ENCODE measurements at regions not wholly inside any gene's neighbourhood (a gene's known extent, or its start where the extent isn't known, plus 50 kb on each side); places are given as distances from the start of the nearest gene placed in this dataset.

DNA sequence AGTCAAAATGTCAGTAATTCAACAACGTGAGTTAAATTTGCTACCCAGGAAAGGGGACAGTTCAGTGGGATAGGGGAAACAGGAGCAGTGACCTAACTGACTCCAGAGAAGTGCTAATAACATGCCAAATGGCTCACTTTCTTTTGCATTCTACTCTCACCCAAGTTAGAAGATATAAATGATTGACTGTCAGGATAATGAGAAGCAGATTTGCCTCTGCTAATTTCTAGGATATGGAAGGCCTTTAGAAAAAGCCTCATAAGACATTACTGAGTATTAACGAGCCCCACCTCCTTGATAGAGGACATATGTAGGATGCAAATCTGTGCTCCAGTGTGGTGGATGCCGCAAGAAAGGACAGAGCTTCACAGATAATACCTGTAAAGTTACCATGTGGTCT is 318.6 kb upstream of the NT5C1B start:
- no peak for TF ChIP-seq RAD21 (IDR thresholded peaks at IDR 0.05; ENCODE audit: low read depth)
- no peak for TF ChIP-seq ZBTB7A (IDR thresholded peaks at IDR 0.05; ENCODE audit: low read depth)
- TF ChIP-seq CEBPB (IDR thresholded peaks at IDR 0.05): no peak
- no peak for TF ChIP-seq REST (IDR thresholded peaks at IDR 0.05; ENCODE audit: low read depth)
- no peak for TF ChIP-seq EP300 (IDR thresholded peaks at IDR 0.05; ENCODE audit: borderline replicate concordance)
- TF ChIP-seq, protein P1, sequence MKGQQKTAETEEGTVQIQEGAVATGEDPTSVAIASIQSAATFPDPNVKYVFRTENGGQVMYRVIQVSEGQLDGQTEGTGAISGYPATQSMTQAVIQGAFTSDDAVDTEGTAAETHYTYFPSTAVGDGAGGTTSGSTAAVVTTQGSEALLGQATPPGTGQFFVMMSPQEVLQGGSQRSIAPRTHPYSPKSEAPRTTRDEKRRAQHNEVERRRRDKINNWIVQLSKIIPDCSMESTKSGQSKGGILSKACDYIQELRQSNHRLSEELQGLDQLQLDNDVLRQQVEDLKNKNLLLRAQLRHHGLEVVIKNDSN (IDR thresholded peaks at IDR 0.05): no peak
- no peak for TF ChIP-seq TEAD4 (IDR thresholded peaks at IDR 0.05)
- TF ChIP-seq EGR1 (IDR thresholded peaks at IDR 0.05): no peak
- TF ChIP-seq MAX (IDR thresholded peaks at IDR 0.05): no peak

- no peak for TF ChIP-seq TAF1 (IDR thresholded peaks at IDR 0.05; ENCODE audit: low read depth)
- TF ChIP-seq CEBPB (IDR thresholded peaks at IDR 0.05): no peak
- no peak for TF ChIP-seq MAX (IDR thresholded peaks at IDR 0.05)
- TF ChIP-seq, protein P1 (IDR thresholded peaks at IDR 0.05): no peak
- TF ChIP-seq CREB1 (IDR thresholded peaks at IDR 0.05; ENCODE audit: low read depth): no peak
Observed at GRCh38 chr2:18907508-18907907, 318.1 kb upstream of the NT5C1B start.

- TF ChIP-seq TCF12 (IDR thresholded peaks at IDR 0.05; ENCODE audit: low read depth) (no peak), TEAD4 (IDR thresholded peaks at IDR 0.05) (no peak), FOXM1 (IDR thresholded peaks at IDR 0.05; ENCODE audit: borderline replicate concordance, low read depth) (no peak), TAF1 (IDR thresholded peaks at IDR 0.05; ENCODE audit: low read depth) (no peak), EGR1 (IDR thresholded peaks at IDR 0.05) (no peak), REST (IDR thresholded peaks at IDR 0.05; ENCODE audit: low read depth) (no peak), CREB1 (IDR thresholded peaks at IDR 0.05; ENCODE audit: low read depth) (no peak), MAX (IDR thresholded peaks at IDR 0.05) (no peak), ZBTB7A (IDR thresholded peaks at IDR 0.05; ENCODE audit: low read depth) (no peak), NFIC (IDR thresholded peaks at IDR 0.05) (no peak), CEBPB (IDR thresholded peaks at IDR 0.05) (no peak), YY1 (IDR thresholded peaks at IDR 0.05; ENCODE audit: low read depth) (no peak), EP300 (IDR thresholded peaks at IDR 0.05; ENCODE audit: borderline replicate concordance) (no peak), RAD21 (IDR thresholded peaks at IDR 0.05; ENCODE audit: low read depth) (no peak)
- TF ChIP-seq, protein P1 (IDR thresholded peaks at IDR 0.05): no peak
Observed at GRCh38 chr2:18903750-18904149, 314.4 kb upstream of the NT5C1B start.

DNA sequence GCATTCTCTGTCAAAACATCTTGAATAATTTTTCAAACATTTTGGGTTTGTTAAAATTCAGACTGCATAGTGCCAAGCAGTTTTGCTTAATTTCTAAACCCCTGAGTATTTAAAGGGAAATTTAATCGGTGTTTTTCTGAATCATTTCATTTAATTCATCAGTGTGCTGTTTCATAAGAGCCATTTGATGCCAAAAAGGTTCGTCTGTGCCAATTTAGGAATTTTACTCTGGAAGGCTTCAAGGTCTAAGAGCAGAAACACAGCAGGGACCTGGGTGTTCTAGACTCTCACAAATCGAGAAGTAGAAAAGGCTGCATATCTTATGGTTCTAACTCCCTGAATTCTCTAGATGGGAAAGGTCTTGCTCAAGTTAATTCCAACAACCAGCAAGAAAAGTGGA is 311.9 kb upstream of the NT5C1B start:
- TF ChIP-seq CREB1 (IDR thresholded peaks at IDR 0.05; ENCODE audit: low read depth): no peak
- TF ChIP-seq ZBTB7A (IDR thresholded peaks at IDR 0.05; ENCODE audit: low read depth): no peak
- no peak for TF ChIP-seq EGR1 (IDR thresholded peaks at IDR 0.05)
- no peak for TF ChIP-seq TEAD4 (IDR thresholded peaks at IDR 0.05)
- no peak for TF ChIP-seq CEBPB (IDR thresholded peaks at IDR 0.05)
- TF ChIP-seq TCF12 (IDR thresholded peaks at IDR 0.05; ENCODE audit: low read depth): no peak
- TF ChIP-seq EP300 (IDR thresholded peaks at IDR 0.05; ENCODE audit: borderline replicate concordance): no peak
- no peak for TF ChIP-seq TAF1 (IDR thresholded peaks at IDR 0.05; ENCODE audit: low read depth)
- TF ChIP-seq FOXM1 (IDR thresholded peaks at IDR 0.05; ENCODE audit: borderline replicate concordance, low read depth): no peak
- TF ChIP-seq, protein P1 (IDR thresholded peaks at IDR 0.05): no peak
- TF ChIP-seq REST (IDR thresholded peaks at IDR 0.05; ENCODE audit: low read depth): no peak
- no peak for TF ChIP-seq NFIC (IDR thresholded peaks at IDR 0.05)
- no peak for TF ChIP-seq RAD21 (IDR thresholded peaks at IDR 0.05; ENCODE audit: low read depth)
